H9 (cell line): ENCODE measurements at regions not wholly inside any gene's neighbourhood (a gene's known extent, or its start where the extent isn't known, plus 50 kb on each side); places are given as distances from the start of the nearest gene placed in this dataset.

Experiments used
- DNase-seq: peaks from one replicate; pipeline ENCODE4 v3.0.0-alpha.2; 2017
- H2AFZ ChIP-seq: one replicate; pipeline ENCODE4 v1.6.1; 2013; ENCODE audit warnings: mild to moderate bottlenecking, low read length, control low read depth, moderate library complexity
- H2AK5ac ChIP-seq: 2 replicates; pipeline ENCODE4 v1.6.1; 2013; ENCODE audit warnings: low read length, control low read depth, mixed read lengths; ENCODE audit not compliant: insufficient read length
- H2BK120ac ChIP-seq: one replicate; pipeline ENCODE4 v1.6.1; 2013; ENCODE audit warnings: low read depth, mild to moderate bottlenecking, low read length, control low read depth, inconsistent platforms; ENCODE audit not compliant: poor library complexity, severe bottlenecking
- H2BK12ac ChIP-seq: 2 replicates; pipeline ENCODE4 v1.6.1; 2013; ENCODE audit warnings: low read length, control low read depth, mixed read lengths, low read depth; ENCODE audit not compliant: insufficient read length
- H2BK15ac ChIP-seq: 2 replicates; pipeline ENCODE4 v1.6.1; 2013; ENCODE audit warnings: low read depth, low read length, control low read depth
- H2BK20ac ChIP-seq: one replicate; pipeline ENCODE4 v1.6.1; 2013; ENCODE audit warnings: low read depth, mild to moderate bottlenecking, low read length, control low read depth, inconsistent platforms; ENCODE audit not compliant: poor library complexity, severe bottlenecking
- H2BK5ac ChIP-seq: 2 replicates; pipeline ENCODE4 v1.6.1; 2013; ENCODE audit warnings: low read length, control low read depth, mixed read lengths; ENCODE audit not compliant: insufficient read length
- H3K14ac ChIP-seq: 2 replicates; pipeline ENCODE4 v1.6.1; 2013; ENCODE audit warnings: low read length, control low read depth; ENCODE audit not compliant: insufficient read depth
- H3K18ac ChIP-seq: 2 replicates; pipeline ENCODE4 v1.6.1; 2013; ENCODE audit warnings: low read depth, mild to moderate bottlenecking, mixed read lengths, low read length, control low read depth; ENCODE audit not compliant: insufficient read length
- H3K23ac ChIP-seq: 2 replicates; pipeline ENCODE4 v1.6.1; 2013; ENCODE audit warnings: low read length, control low read depth, mixed read lengths, low read depth; ENCODE audit not compliant: insufficient read length
- H3K23me2 ChIP-seq: 2 replicates; pipeline ENCODE4 v1.6.1; 2013; ENCODE audit warnings: low read depth, mild to moderate bottlenecking, mixed read lengths, low read length, control low read depth; ENCODE audit not compliant: insufficient read length, poor library complexity, severe bottlenecking
- H3K27ac ChIP-seq: 2 replicates; pipeline ENCODE4 v1.5.1; 2013; ENCODE audit warnings: low read length, control low read depth, mixed read lengths, low read depth; ENCODE audit not compliant: insufficient read length
- H3K27me3 ChIP-seq: 2 replicates; pipeline ENCODE4 v1.6.1; 2013; ENCODE audit warnings: low read length, control low read depth, inconsistent platforms; ENCODE audit not compliant: insufficient read depth
- H3K4ac ChIP-seq: 2 replicates; pipeline ENCODE4 v1.6.1; 2013; ENCODE audit warnings: low read depth, mild to moderate bottlenecking, control low read depth, inconsistent platforms, low read length, moderate library complexity
- H3K4me1 ChIP-seq: 2 replicates; pipeline ENCODE4 v1.6.1; 2013; ENCODE audit warnings: low read length, control low read depth, inconsistent platforms; ENCODE audit not compliant: insufficient read depth
- H3K4me2 ChIP-seq: 2 replicates; pipeline ENCODE4 v1.6.1; 2013; ENCODE audit warnings: low read length, control low read depth, mixed read lengths; ENCODE audit not compliant: insufficient read length, insufficient read depth
- H3K56ac ChIP-seq: 2 replicates; pipeline ENCODE4 v1.6.1; 2013; ENCODE audit warnings: low read depth, mild to moderate bottlenecking, mixed read lengths, low read length, control low read depth; ENCODE audit not compliant: insufficient read length
- H3K79me1 ChIP-seq: 2 replicates; pipeline ENCODE4 v1.6.1; 2013; ENCODE audit warnings: low read depth, mild to moderate bottlenecking, moderate library complexity, low read length, control low read depth, inconsistent platforms; ENCODE audit not compliant: insufficient read depth, poor library complexity, severe bottlenecking
- H3K79me2 ChIP-seq: 2 replicates; pipeline ENCODE4 v1.6.1; 2013; ENCODE audit warnings: low read length, control low read depth, inconsistent platforms; ENCODE audit not compliant: insufficient read depth
- H3K9ac ChIP-seq: 2 replicates; pipeline ENCODE4 v1.6.1; 2013; ENCODE audit warnings: low read length, control low read depth, mixed read lengths; ENCODE audit not compliant: insufficient read length; ENCODE audit errors: extremely low read depth
- H3K9me3 ChIP-seq: one replicate; pipeline ENCODE4 v1.6.1; 2013; ENCODE audit warnings: low read depth, low read length, inconsistent platforms; ENCODE audit not compliant: control insufficient read depth
- H3T11ph ChIP-seq: one replicate; pipeline ENCODE4 v1.6.1; 2013; ENCODE audit warnings: mild to moderate bottlenecking, low read length, control low read depth, inconsistent platforms
- H4K20me1 ChIP-seq: one replicate; pipeline ENCODE4 v1.6.1; 2013; ENCODE audit not compliant: control insufficient read depth, insufficient read length, insufficient read depth
- H4K5ac ChIP-seq: 2 replicates; pipeline ENCODE4 v1.6.1; 2013; ENCODE audit warnings: low read depth, mild to moderate bottlenecking, mixed read lengths, low read length, control low read depth; ENCODE audit not compliant: insufficient read length
- H4K8ac ChIP-seq: replicated peaks from 2 replicates; pipeline ENCODE4 v1.6.1; 2013; ENCODE audit warnings: low read length, control low read depth, mixed read lengths, low read depth; ENCODE audit not compliant: insufficient read length
- H4K91ac ChIP-seq: 2 replicates; pipeline ENCODE4 v1.6.1; 2013; ENCODE audit warnings: low read depth, mild to moderate bottlenecking, moderate library complexity, mixed read lengths, low read length, control low read depth; ENCODE audit not compliant: insufficient read length
- H3K27ac Mint-ChIP-seq, 3 experiments: 2 replicates in 2 of 3; 3 replicates in 1 of 3; pipeline ENCODE4 v1.8.0; 2020 to 2021; ENCODE audit warnings: mixed read lengths in 3 of 3, mild to moderate bottlenecking in 1 of 3, moderate library complexity in 1 of 3
- H3K27me3 Mint-ChIP-seq: 2 replicates; pipeline ENCODE4 v1.8.0; 2021; ENCODE audit warnings: low read depth, mild to moderate bottlenecking, moderate library complexity, mixed read lengths
- H3K36me3 Mint-ChIP-seq, 3 experiments: 2 replicates in 2 of 3; 3 replicates in 1 of 3; pipeline ENCODE4 v1.8.0; 2020 to 2021; ENCODE audit warnings: low read depth in 3 of 3, mixed read lengths in 3 of 3; ENCODE audit not compliant: insufficient read depth in 1 of 3
- H3K4me1 Mint-ChIP-seq, 2 experiments: 2 replicates each; pipeline ENCODE4 v1.8.0; 2020; ENCODE audit warnings: mixed read lengths in 2 of 2
- H3K4me3 Mint-ChIP-seq, 2 experiments: 2 replicates in 1 of 2; 3 replicates in 1 of 2; pipeline ENCODE4 v1.8.0; 2020 to 2021; ENCODE audit warnings: mild to moderate bottlenecking in 2 of 2, mixed read lengths in 2 of 2, moderate library complexity in 1 of 2
- H3K9me3 Mint-ChIP-seq, 2 experiments: 2 replicates in 1 of 2; 3 replicates in 1 of 2; pipeline ENCODE4 v1.8.0; 2020; ENCODE audit warnings: mild to moderate bottlenecking in 2 of 2, mixed read lengths in 2 of 2, moderate library complexity in 1 of 2
- WGBS: extraction: QIAGEN DNeasy Blood & Tissue Kit; methylation state at CpG from one replicate; pipeline ENCODE4 v1.1.7; 2013; ENCODE audit warnings: missing lambda C conversion rate, low lambda C conversion rate, mixed read lengths; ENCODE audit not compliant: insufficient read length; ENCODE audit errors: extremely low coverage; 5-methylcytosine and 5-hydroxymethylcytosine counted together
- TF ChIP-seq, protein P1 (sequence below): fragments of 200-600 bp; sonication (generic); conservative IDR thresholded peaks from 3 replicates; pipeline ENCODE4 v1.8.0; 2021; ENCODE audit warnings: antibody characterized with exemption, mild to moderate bottlenecking

DNA sequence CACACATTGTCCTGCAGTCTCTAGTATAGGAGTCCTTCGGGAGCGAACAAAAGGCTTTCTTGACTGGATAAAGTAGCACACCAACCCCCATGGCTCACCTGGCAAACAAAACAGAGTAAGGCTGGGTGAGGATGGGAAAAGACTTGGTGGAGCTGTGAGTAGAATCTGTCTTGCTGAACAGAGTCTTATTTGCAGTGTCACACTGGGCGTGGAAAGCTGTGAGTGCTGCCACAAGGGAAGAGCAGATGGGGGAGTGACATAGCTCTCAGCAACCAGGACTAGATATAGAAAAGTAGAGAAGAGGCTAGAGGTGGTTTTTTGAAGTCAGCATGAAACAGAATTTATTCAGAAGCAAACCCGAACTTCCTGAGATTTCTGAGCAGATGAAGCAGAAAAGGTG is 137.2 kb upstream of the ESX1 start:
- no peak overlapping the region for H2BK120ac ChIP-seq
- no peaks in the 10 kb centered on the region for H3K79me2 ChIP-seq
- H2BK15ac ChIP-seq = no peak overlapping the region
- no peak for DNase-seq
- no peak overlapping the region for H2AFZ ChIP-seq
- no peak overlapping the region for H3K9ac ChIP-seq
- Mint-ChIP-seq H3K27ac (peak overlapping the region in 1 of 3 experiments; percentile 10; a peak in 1 of 7 replicates), H3K9me3 (peaks cover 0 to 30% of the 10 kb centered on the region in 2 experiments; a peak in 2 of 5 replicates), H3K27me3 (no peaks in the 10 kb centered on the region), H3K36me3 (no peaks in the 10 kb centered on the region; a peak in 2 of 7 replicates), H3K4me3 (no peak overlapping the region), H3K4me1 (peaks cover 4 to 8% of the 10 kb centered on the region in 2 experiments)
- no peaks in the 10 kb centered on the region for H3K79me1 ChIP-seq
- TF ChIP-seq, protein P1, sequence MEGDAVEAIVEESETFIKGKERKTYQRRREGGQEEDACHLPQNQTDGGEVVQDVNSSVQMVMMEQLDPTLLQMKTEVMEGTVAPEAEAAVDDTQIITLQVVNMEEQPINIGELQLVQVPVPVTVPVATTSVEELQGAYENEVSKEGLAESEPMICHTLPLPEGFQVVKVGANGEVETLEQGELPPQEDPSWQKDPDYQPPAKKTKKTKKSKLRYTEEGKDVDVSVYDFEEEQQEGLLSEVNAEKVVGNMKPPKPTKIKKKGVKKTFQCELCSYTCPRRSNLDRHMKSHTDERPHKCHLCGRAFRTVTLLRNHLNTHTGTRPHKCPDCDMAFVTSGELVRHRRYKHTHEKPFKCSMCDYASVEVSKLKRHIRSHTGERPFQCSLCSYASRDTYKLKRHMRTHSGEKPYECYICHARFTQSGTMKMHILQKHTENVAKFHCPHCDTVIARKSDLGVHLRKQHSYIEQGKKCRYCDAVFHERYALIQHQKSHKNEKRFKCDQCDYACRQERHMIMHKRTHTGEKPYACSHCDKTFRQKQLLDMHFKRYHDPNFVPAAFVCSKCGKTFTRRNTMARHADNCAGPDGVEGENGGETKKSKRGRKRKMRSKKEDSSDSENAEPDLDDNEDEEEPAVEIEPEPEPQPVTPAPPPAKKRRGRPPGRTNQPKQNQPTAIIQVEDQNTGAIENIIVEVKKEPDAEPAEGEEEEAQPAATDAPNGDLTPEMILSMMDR = no peak
- H3K9me3 ChIP-seq = peaks cover 24% of the 10 kb centered on the region
- no peak overlapping the region for H3K27ac ChIP-seq
- H3K4me1 ChIP-seq = no peaks in the 10 kb centered on the region; the same call in 1 of the 2 replicates
- H3K14ac ChIP-seq = no peak overlapping the region
- H3K23me2 ChIP-seq = no peaks in the 10 kb centered on the region
- H3K4me2 ChIP-seq = no peak overlapping the region
- no peak overlapping the region for H3T11ph ChIP-seq
- H3K27me3 ChIP-seq = no peaks in the 10 kb centered on the region
- H3K18ac ChIP-seq = no peak overlapping the region
- H3K4ac ChIP-seq = no peak overlapping the region
- H2BK5ac ChIP-seq = no peak overlapping the region
- no peaks in the 10 kb centered on the region for H4K20me1 ChIP-seq
- H4K5ac ChIP-seq = no peak overlapping the region
- no peak overlapping the region for H2AK5ac ChIP-seq
- H3K56ac ChIP-seq = no peak overlapping the region
- no peak overlapping the region for H2BK12ac ChIP-seq
- WGBS = no CpG with 5 or more reads among the region's 4 CpGs
- H4K91ac ChIP-seq = no peak overlapping the region
- H4K8ac ChIP-seq = no peak overlapping the region
- H2BK20ac ChIP-seq = no peak overlapping the region
- no peak overlapping the region for H3K23ac ChIP-seq
